ENCODE measurements at regions not wholly inside any gene's neighbourhood (a gene's known extent, or its start where the extent isn't known, plus 50 kb on each side); places are given as distances from the start of the nearest gene placed in this dataset.

- TF ChIP-seq, protein P1, sequence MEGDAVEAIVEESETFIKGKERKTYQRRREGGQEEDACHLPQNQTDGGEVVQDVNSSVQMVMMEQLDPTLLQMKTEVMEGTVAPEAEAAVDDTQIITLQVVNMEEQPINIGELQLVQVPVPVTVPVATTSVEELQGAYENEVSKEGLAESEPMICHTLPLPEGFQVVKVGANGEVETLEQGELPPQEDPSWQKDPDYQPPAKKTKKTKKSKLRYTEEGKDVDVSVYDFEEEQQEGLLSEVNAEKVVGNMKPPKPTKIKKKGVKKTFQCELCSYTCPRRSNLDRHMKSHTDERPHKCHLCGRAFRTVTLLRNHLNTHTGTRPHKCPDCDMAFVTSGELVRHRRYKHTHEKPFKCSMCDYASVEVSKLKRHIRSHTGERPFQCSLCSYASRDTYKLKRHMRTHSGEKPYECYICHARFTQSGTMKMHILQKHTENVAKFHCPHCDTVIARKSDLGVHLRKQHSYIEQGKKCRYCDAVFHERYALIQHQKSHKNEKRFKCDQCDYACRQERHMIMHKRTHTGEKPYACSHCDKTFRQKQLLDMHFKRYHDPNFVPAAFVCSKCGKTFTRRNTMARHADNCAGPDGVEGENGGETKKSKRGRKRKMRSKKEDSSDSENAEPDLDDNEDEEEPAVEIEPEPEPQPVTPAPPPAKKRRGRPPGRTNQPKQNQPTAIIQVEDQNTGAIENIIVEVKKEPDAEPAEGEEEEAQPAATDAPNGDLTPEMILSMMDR (IDR thresholded peaks at IDR 0.05), result no peak
- TF ChIP-seq POLR2A (IDR thresholded peaks at IDR 0.05), result no peak
- TF ChIP-seq POLR2AphosphoS5 (IDR thresholded peaks at IDR 0.05), result no peak
Measured at GRCh38 chr2:224259831-224260230, 142.1 kb downstream of the FAM124B start.

Data from transverse colon (tissue), 4 donors.